ENCODE measurements at regions not wholly inside any gene's neighbourhood (a gene's known extent, or its start where the extent isn't known, plus 50 kb on each side); places are given as distances from the start of the nearest gene placed in this dataset.

- no peak for TF ChIP-seq CTCF (IDR thresholded peaks at IDR 0.05)
- TF ChIP-seq ZFX (IDR thresholded peaks at IDR 0.05; ENCODE audit: borderline replicate concordance) = no peak
- no peak overlapping the region for H3K27ac ChIP-seq
Observed at GRCh38 chr2:75870133-75870532, 159.4 kb upstream of the GCFC2 start.

GRCh38 chr2:75865702-75866101 lies 155.0 kb upstream of the GCFC2 start:
- TF ChIP-seq ZFX (IDR thresholded peaks at IDR 0.05; ENCODE audit: borderline replicate concordance) = no peak
- TF ChIP-seq CTCF (IDR thresholded peaks at IDR 0.05) = no peak
- H3K27ac ChIP-seq = no peak overlapping the region

- H3K27ac ChIP-seq = no peak overlapping the region
- TF ChIP-seq CTCF (IDR thresholded peaks at IDR 0.05) = no peak
- no peak for TF ChIP-seq ZFX (IDR thresholded peaks at IDR 0.05; ENCODE audit: borderline replicate concordance)
Observed at GRCh38 chr2:75865083-75865482, 154.4 kb upstream of the GCFC2 start.

GRCh38 chr2:75862547-75862946 lies 151.8 kb upstream of the GCFC2 start:
- TF ChIP-seq CTCF (IDR thresholded peaks at IDR 0.05) = no peak
- no peak for TF ChIP-seq ZFX (IDR thresholded peaks at IDR 0.05; ENCODE audit: borderline replicate concordance)
- no peak overlapping the region for H3K27ac ChIP-seq

GRCh38 chr2:75853436-75853835 lies 142.7 kb upstream of the GCFC2 start:
- TF ChIP-seq CTCF (IDR thresholded peaks at IDR 0.05) = no peak
- TF ChIP-seq ZFX (IDR thresholded peaks at IDR 0.05; ENCODE audit: borderline replicate concordance) = no peak

GRCh38 chr2:75852639-75853038 lies 141.9 kb upstream of the GCFC2 start:
- no peak overlapping the region for H3K27ac ChIP-seq
- TF ChIP-seq CTCF (IDR thresholded peaks at IDR 0.05) (no peak), ZFX (IDR thresholded peaks at IDR 0.05; ENCODE audit: borderline replicate concordance) (no peak)

More at GRCh38 chr2:75853436-75853835, 142.7 kb upstream of the GCFC2 start:
- no peak overlapping the region for H3K27ac ChIP-seq

GRCh38 chr2:75846683-75847190 lies 136.0 kb upstream of the GCFC2 start:
- no peak overlapping the region for H3K27ac ChIP-seq
- no peak for TF ChIP-seq CTCF (IDR thresholded peaks at IDR 0.05)
- no peak for TF ChIP-seq ZFX (IDR thresholded peaks at IDR 0.05; ENCODE audit: borderline replicate concordance)
